K562 (cell line): ENCODE measurements at regions not wholly inside any gene's neighbourhood (a gene's known extent, or its start where the extent isn't known, plus 50 kb on each side); places are given as distances from the start of the nearest gene placed in this dataset.

Experiments
- ATAC-seq: fragments of 200-7000 bp; cut with Tn5 transposase; 3 replicates; pipeline ENCODE4 v1.9.1; 2020; ENCODE audit warnings: moderate library complexity
- BruUV-seq: library from RNA; stranded (reverse); fragments of 400-500 nt; replicated peaks from 2 replicates; lab custom pipeline; 2021; lab: Mats Ljungman, UMichigan
- CTCF ChIA-PET: fragments of 300-600 bp; formaldehyde crosslinking; extraction: SDS; loops from one replicate; lab custom pipeline; 2021; ENCODE audit warnings: low intra/inter-chr PET ratio; lab: Yijun Ruan, JAX
- POLR2A ChIA-PET: fragments of 300-600, 350-650 bp; sonication (Branson Sonifier 250); formaldehyde crosslinking; extraction: SDS; loops from one replicate; lab custom pipeline; 2021; ENCODE audit warnings: antibody characterized with exemption, inconsistent platforms; lab: Yijun Ruan, JAX
- DNase-seq, 4 experiments: peaks; one replicate each; pipeline versions ENCODE4 v3.0.0 to v3.0.0-alpha.2; 2011 to 2018; ENCODE audit warnings: low spot score in 3 of 4, mixed read lengths in 3 of 4; ENCODE audit errors: extremely low read depth in 1 of 4
- FAIRE-seq: peaks from 2 replicates; lab custom pipeline; 2011; peaks lifted over from hg19 to GRCh38; lab: Jason Lieb, UNC
- H2AFZ ChIP-seq: 2 replicates; pipeline ENCODE4 v1.6.0; 2011; ENCODE audit warnings: low read depth, low read length, control low read depth, inconsistent platforms
- H3K27ac ChIP-seq: fragments of 200-600 bp; 3 replicates; pipeline ENCODE4 v1.8.0; 2011; ENCODE audit warnings: low read depth, mild to moderate bottlenecking, control low read depth, inconsistent platforms, low read length, moderate library complexity, mixed read lengths; ENCODE audit errors: extremely low read depth
- H3K27me3 ChIP-seq, 2 experiments: fragments of 300-600 bp in 1 of 2; 2 replicates in 1 of 2; 3 replicates in 1 of 2; pipeline versions ENCODE4 v1.6.0 to v1.8.0; 2011; ENCODE audit warnings: inconsistent platforms in 2 of 2, low read length in 2 of 2, mild to moderate bottlenecking in 1 of 2, mixed read lengths in 1 of 2, moderate library complexity in 1 of 2; ENCODE audit not compliant: control insufficient read depth in 2 of 2, insufficient read depth in 2 of 2
- H3K36me3 ChIP-seq: fragments of 300-600 bp; 3 replicates; pipeline ENCODE4 v1.8.0; 2011; ENCODE audit warnings: mild to moderate bottlenecking, low read length, inconsistent platforms; ENCODE audit not compliant: control insufficient read depth, insufficient read depth
- H3K4me1 ChIP-seq, 2 experiments: fragments of 200-600 bp in 1 of 2; replicated peaks in 1 of 2; 2 replicates in 1 of 2; 3 replicates in 1 of 2; pipeline versions ENCODE4 v1.5.1 to v1.8.0; 2011; ENCODE audit warnings: inconsistent platforms in 2 of 2, low read length in 2 of 2, mild to moderate bottlenecking in 1 of 2, mixed read lengths in 1 of 2, moderate library complexity in 1 of 2; ENCODE audit not compliant: control insufficient read depth in 2 of 2, insufficient read depth in 2 of 2
- H3K4me2 ChIP-seq: 2 replicates; pipeline ENCODE4 v1.6.1; 2011; ENCODE audit warnings: low read length, control low read depth, inconsistent platforms, mixed read lengths; ENCODE audit not compliant: insufficient read depth
- H3K4me3 ChIP-seq: fragments of 200-600 bp; sonication (generic), shearing (Covaris generic); 2 replicates; pipeline ENCODE4 v1.5.1; 2016; ENCODE audit warnings: control low read depth, inconsistent platforms
- H3K79me2 ChIP-seq: fragments of 200-600 bp; 3 replicates; pipeline ENCODE4 v1.8.0; 2011; ENCODE audit warnings: low read length, inconsistent platforms; ENCODE audit not compliant: control insufficient read depth, insufficient read depth
- H3K9ac ChIP-seq, 2 experiments: 2 replicates each; pipeline versions ENCODE4 v1.6.0 to v1.6.1; 2011; ENCODE audit warnings: low read depth in 2 of 2, low read length in 2 of 2, control low read depth in 1 of 2, inconsistent platforms in 1 of 2, mild to moderate bottlenecking in 1 of 2, mixed read lengths in 1 of 2; ENCODE audit not compliant: insufficient read depth in 1 of 2
- H3K9me1 ChIP-seq: one replicate; pipeline ENCODE4 v1.6.0; 2011; ENCODE audit warnings: inconsistent platforms, mild to moderate bottlenecking, low read length, moderate library complexity; ENCODE audit not compliant: control insufficient read depth, insufficient read depth
- H3K9me3 ChIP-seq: replicated peaks from 2 replicates; pipeline ENCODE4 v1.5.1; 2011; ENCODE audit warnings: low read depth, low read length, inconsistent platforms; ENCODE audit not compliant: control insufficient read depth, insufficient read depth
- H4K20me1 ChIP-seq: replicated peaks from 2 replicates; pipeline ENCODE4 v1.6.1; 2011; ENCODE audit warnings: low read length, inconsistent platforms, mixed read lengths; ENCODE audit not compliant: control insufficient read depth, insufficient read depth
- KLF10 ChIP-seq: fragments of 250-450 bp; sonication (Bioruptor Pico); IDR thresholded peaks from 2 replicates; pipeline ENCODE4 v1.6.1; 2021; ENCODE audit warnings: matching md5 sums
- RFX5 ChIP-seq: IDR thresholded peaks from 2 replicates; pipeline ENCODE4 v1.6.1; 2011; ENCODE audit warnings: low read depth, mild to moderate bottlenecking, improper control_type of control experiment, low read length
- SP2 ChIP-seq: IDR thresholded peaks from 2 replicates; pipeline ENCODE4 v1.6.1; 2011; ENCODE audit warnings: mild to moderate bottlenecking, low read depth, low read length, moderate library complexity; ENCODE audit not compliant: poor library complexity, severe bottlenecking; ENCODE audit errors: extremely low read depth
- ZFP36 ChIP-seq: fragments of 150-350 bp; IDR thresholded peaks from 2 replicates; pipeline ENCODE4 v1.6.1; 2018; ENCODE audit warnings: low read length, low read depth; ENCODE audit not compliant: partially characterized antibody
- ZNF311 ChIP-seq: fragments of 250-450 bp; sonication (Bioruptor Pico); IDR thresholded peaks from 2 replicates; pipeline ENCODE4 v1.4.0; 2020; ENCODE audit warnings: mild to moderate bottlenecking, moderate library complexity
- ZNF707 ChIP-seq: fragments of 250-450 bp; sonication (Bioruptor Pico); conservative IDR thresholded peaks from 2 replicates; pipeline ENCODE4 v1.8.0; 2022; ENCODE audit warnings: inconsistent platforms, mild to moderate bottlenecking, moderate library complexity
- ZNF79 ChIP-seq: fragments of 250-450 bp; sonication (Bioruptor Pico); IDR thresholded peaks from 2 replicates; pipeline ENCODE4 v1.4.0; 2020; ENCODE audit warnings: low read depth, mild to moderate bottlenecking, moderate library complexity
- WGBS: fragments of 100-300 bp; shearing (Covaris generic); methylation state at CpG from one replicate; pipeline ENCODE4 v1.1.6; 2016; ENCODE audit warnings: low coverage, mixed read lengths; ENCODE audit not compliant: insufficient coverage; ENCODE audit errors: missing lambda C conversion rate; 5-methylcytosine and 5-hydroxymethylcytosine counted together
- in situ Hi-C: fragments of 300-500 bp; cut with MboI; formaldehyde crosslinking; loops from 4 replicates; pipeline ENCODE4 v1.15.0; 2018; ENCODE audit warnings: inconsistent platforms, mixed read lengths
- intact Hi-C: fragments of 100-400 bp; cut with micrococcal nuclease; formaldehyde crosslinking; loops from 2 replicates; pipeline ENCODE4 v1.14.2; 2022
- TF ChIP-seq, protein P1 (sequence below), 2 experiments: IDR thresholded peaks; 2 replicates each; pipeline ENCODE4 v1.6.1; 2011; ENCODE audit warnings: borderline replicate concordance in 1 of 2, control low read depth in 1 of 2, low read depth in 1 of 2, low read length in 1 of 2, mild to moderate bottlenecking in 1 of 2, mixed read lengths in 1 of 2, moderate library complexity in 1 of 2; ENCODE audit not compliant: insufficient read depth in 1 of 2, insufficient read length in 1 of 2, poor library complexity in 1 of 2, severe bottlenecking in 1 of 2; ENCODE audit errors: extremely low read depth in 1 of 2
- TF ChIP-seq, protein P2 (sequence below): fragments of 250-450 bp; sonication (Bioruptor Pico); IDR thresholded peaks from 2 replicates; pipeline ENCODE4 v1.5.0; 2021; ENCODE audit warnings: mild to moderate bottlenecking, moderate library complexity

DNA sequence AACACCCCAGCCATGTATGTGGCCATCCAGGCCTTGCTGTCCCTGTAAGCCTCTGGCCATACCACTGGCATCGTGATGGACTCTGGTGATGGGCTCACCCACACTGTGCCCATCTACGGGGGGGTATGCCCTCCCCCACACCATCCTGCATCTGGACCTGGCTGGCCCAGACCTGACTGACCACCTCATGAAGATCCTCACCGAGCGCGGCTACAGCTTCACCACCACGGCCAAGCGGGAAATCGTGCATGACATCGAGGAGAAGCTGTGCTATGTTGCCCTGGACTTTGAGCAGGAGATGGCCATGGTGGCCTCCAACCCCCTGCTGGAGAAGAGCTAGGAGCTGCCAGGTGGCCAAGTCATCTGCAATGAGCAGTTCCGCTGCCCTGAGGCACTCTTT, 80.4 kb upstream of the ZCCHC2 start:
- Histone ChIP-seq H3K4me2 (no peak overlapping the region), H3K79me2 (no peaks in the 10 kb centered on the region), H3K36me3 (no peaks in the 10 kb centered on the region), H4K20me1 (no peaks in the 10 kb centered on the region), H3K27ac (no peak overlapping the region), H2AFZ (no peak overlapping the region), H3K9ac (no peak overlapping the region), H3K27me3 (no peaks in the 10 kb centered on the region), H3K4me1 (peaks cover 5 to 8% of the 10 kb centered on the region in 2 experiments; a peak in 4 of 5 replicates), H3K4me3 (no peak overlapping the region), H3K9me1 (no peaks in the 10 kb centered on the region), H3K9me3 (no peaks in the 10 kb centered on the region)
- ChIA-PET POLR2A (no interaction called here), CTCF (no interaction called here)
- FAIRE-seq (no peak), ATAC-seq (no peak), DNase-seq (no peak)
- BruUV-seq = no TSS peak
- 72% methylated on average over 10 of the region's 10 CpGs for WGBS
- TF ChIP-seq SP2 (no peak), KLF10 (CRISPR knock-in tag) (no peak), RFX5 (no peak), ZNF707 (CRISPR knock-in tag) (no peak), ZNF311 (no peak), ZFP36 (no peak), ZNF79 (CRISPR knock-in tag) (no peak)
- TF ChIP-seq, protein P1, sequence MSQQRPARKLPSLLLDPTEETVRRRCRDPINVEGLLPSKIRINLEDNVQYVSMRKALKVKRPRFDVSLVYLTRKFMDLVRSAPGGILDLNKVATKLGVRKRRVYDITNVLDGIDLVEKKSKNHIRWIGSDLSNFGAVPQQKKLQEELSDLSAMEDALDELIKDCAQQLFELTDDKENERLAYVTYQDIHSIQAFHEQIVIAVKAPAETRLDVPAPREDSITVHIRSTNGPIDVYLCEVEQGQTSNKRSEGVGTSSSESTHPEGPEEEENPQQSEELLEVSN (IDR thresholded peaks at IDR 0.05; ENCODE audit: borderline replicate concordance in 1 of 2, extremely low read depth in 1 of 2, insufficient read depth in 1 of 2, insufficient read length in 1 of 2, low read depth in 1 of 2, low read length in 1 of 2, poor library complexity in 1 of 2, severe bottlenecking in 1 of 2) = no peak
- TF ChIP-seq, protein P2, sequence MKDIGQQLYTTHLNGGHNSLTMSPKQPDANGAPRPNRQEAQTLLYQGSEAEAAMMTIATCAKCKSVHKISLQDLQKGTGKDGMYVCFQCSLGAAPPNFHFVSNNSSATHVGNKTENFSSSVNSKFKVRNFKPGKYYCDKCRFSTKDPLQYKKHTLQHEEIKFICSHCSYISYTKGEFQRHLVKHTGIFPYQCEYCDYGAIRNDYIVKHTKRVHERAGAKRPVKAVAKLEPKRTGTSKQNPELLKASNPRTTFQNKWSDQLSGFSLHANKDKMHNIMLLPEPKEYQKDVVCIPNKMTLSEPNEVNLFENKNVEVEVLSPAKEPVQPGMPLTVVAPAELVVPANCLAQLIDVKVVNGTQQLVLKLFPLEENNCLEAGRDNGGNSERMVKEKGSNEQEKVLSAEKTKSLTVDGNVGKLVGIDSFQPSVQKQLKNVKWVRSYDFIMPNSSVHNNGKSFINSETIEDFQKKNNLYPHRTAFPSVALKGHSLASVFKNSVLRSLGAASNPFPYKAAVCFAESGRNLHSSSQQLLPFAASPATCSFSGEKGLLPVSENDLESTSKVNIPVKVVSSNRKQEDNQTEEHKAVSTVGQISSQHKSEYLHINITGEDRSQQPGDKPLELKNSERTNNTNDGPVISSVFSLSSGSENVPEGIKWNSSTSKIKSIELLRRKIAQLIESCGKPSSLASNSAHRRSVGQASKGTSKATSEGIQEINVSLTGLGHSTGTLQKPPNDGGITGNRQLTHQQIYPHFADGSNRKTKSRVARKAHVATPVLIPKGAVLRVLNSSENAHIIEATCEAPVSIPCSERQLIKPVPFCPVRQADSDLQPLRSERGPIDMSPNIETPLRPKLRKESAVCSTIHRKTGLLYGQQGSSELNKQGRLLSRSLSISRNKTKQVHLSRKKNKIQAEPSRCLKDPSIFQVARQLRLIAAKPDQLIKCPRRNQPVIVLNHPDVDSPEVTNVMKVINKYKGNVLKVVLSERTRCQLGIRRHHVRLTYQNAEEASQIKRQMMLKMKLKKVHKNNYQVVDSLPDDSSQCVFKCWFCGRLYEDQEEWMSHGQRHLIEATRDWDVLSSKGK (CRISPR knock-in tag) = no peak
- in situ Hi-C loops = no loop called here
- intact Hi-C loops = no loop called here
